AG20443 (cell line): ENCODE measurements at regions not wholly inside any gene's neighbourhood (a gene's known extent, or its start where the extent isn't known, plus 50 kb on each side); places are given as distances from the start of the nearest gene placed in this dataset.

ENCODE experiments used
- DNase-seq: peaks from one replicate; pipeline ENCODE4 v3.0.0; 2012; ENCODE audit warnings: low spot score, mixed read lengths

DNA sequence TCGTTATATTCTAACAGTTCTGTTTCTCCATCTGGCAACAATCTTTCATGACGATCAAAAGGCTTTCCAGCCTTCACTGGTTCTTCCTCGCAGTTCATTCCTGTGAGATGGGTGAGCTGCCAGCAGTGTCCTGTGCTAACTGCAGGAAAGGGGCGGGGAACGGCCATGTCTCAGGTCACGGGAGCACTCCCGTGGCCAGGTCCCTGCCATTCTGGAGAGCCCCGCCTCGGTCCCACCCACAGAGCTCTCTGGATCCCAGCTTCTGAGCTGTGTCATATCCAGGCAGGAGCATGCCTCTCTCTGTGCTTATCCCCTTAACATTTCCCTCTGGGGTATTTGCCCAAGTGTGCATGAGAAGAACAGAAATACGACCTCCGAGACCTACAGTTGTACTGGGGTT lies 297.8 kb upstream of the IRX2 start:
- DNase-seq = no peak

- DNase-seq = no peak
These were observed 295.8 kb upstream of the IRX2 start for GRCh38 chr5:3047212-3047774.

DNA sequence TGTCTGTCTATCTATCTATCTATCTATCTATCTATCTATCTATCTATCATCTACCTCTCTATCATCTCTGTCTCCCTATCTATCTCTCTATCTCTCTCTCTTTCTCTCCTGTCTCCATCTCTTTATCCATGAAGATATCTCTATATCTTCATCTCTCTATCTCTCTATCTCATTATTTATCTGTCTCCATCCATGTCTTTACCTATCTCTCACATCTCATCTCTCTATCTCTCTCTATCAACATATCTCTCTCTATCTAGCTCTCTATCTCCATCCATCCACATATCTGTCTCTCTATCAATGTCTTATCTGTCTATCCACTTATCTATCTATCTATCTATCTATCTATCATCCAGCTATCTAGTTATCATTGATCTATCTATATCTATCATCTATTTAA lies 292.1 kb upstream of the IRX2 start:
- no peak for DNase-seq

DNA sequence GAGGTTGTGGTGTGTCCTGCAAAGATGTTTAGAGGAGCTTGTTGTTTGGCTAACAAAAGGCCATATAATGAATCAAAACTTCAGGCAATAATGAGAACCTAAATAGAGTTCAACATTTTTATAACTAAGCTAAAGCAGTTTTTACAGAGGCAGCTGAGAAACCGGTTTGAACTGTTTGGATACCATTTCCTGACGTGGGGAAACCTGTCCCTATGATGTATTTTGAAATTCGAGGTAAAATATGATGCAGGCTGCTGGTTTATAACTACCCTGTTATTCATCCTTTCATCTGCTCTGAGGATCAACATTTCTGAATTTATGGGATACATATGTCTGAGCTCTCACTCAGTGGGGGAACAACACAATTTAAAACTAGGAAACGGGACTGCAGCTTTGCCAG lies 289.5 kb upstream of the IRX2 start:
- no peak for DNase-seq

- no peak for DNase-seq
These were observed 284.7 kb upstream of the IRX2 start for GRCh38 chr5:3036041-3036788.

DNA sequence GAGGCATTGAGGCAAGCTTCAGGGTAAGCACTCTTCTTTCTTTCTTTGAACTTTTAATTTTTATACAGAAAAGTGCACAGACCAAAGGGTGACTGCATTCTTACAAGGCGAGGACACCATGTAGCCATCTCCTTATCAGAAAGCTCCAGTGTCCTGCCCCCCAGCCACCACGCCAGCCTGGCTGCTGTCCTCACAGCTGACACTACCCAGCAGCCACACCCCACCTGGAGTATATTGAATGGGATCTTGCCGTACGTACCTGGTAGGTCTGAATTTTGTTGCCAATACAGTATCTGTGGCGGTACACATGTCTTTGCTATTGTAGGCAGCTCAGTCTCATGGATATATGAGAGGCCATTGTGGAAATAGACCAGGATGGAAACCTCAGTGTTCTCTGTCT lies 284.0 kb upstream of the IRX2 start:
- DNase-seq = no peak

- no peak for DNase-seq
These were observed 283.4 kb upstream of the IRX2 start for GRCh38 chr5:3034881-3035280.

GRCh38 chr5:3034449-3034848 lies 283.0 kb upstream of the IRX2 start:
- DNase-seq = no peak

DNA sequence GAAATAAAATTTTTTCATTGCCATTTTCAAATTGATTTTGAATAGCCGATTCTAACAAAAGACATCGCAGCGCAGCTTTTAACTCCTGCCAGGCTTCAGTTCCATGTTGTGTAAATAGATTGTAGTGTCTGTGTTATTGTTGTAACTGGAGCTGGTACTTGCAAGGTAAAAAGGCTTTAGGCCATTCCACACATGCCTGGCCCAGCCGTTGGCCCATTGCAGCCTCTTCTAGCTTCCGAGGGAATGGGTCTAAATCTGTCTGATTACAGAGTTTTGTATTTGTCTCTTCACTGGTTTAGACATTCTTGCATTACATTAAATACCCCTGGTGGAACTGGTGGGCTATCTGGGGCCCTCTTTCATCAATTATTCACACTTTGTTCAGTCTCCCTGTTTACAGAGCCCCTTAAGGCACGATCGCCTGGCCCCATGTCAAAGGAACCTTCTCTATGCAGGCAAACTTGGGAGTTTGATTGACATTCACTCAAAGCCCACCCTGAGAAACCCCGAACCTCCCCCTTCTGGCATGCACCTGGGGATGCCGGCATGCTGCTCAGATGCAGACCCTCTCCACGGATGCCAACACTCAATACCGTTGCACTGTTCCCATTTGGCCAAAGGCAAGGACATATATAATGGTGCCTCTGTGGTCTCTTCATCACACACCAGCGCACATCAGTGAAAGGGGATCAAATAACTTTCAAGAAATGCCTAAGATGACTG lies 281.7 kb upstream of the IRX2 start:
- DNase-seq = no peak

DNA sequence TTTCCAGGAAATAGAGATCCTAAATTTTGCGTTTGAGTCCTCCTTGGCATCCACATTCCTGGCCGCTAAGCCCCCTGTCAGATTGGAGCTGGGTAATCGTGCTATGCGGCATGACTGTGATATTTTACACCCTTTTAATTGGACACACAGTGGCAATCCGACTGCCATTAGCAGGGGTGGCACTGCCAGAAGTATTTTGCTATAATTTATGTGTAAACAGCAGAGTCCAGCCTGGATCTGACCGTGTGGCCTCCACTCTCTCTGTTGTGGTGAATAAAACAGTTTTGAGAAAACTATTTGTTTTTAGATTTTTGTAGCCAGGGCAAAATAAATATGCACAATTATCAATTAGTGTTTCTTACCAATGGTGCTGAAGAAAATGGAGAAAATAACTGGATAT lies 281.0 kb upstream of the IRX2 start:
- no peak for DNase-seq

- no peak for DNase-seq
These were observed 280.4 kb upstream of the IRX2 start for GRCh38 chr5:3031733-3032378.

DNA sequence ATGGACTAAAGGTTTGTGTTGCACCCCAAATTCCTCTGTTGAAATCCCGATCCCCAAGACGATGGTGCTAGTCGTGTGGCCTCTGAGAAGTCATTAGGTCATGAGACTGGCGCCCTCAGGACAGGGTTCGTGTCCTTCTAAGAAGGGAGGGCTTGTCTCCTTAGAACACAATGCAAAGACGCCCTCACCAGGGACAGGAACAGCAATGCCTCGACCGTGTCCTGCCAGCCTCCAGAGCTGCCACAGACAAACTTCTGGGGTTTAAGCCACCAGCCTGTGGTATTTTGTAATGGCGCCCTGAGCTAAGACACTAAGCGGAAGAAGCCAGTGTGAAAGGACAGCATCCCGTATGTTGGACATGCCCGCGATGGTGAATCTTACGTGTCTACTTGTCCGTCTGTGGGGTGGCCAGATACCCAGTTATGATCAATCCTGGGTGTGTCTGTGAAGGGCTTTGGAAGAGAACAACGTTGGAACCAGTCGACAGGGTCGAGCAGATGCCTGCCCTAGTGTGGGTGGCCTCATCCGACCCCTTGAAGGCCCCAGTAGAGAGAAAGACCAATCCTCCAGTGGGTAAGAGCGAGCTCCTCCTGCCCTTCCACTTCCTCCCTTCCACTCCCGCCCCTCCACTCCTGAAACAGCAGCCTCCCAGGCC lies 279.2 kb upstream of the IRX2 start:
- DNase-seq = no peak

DNA sequence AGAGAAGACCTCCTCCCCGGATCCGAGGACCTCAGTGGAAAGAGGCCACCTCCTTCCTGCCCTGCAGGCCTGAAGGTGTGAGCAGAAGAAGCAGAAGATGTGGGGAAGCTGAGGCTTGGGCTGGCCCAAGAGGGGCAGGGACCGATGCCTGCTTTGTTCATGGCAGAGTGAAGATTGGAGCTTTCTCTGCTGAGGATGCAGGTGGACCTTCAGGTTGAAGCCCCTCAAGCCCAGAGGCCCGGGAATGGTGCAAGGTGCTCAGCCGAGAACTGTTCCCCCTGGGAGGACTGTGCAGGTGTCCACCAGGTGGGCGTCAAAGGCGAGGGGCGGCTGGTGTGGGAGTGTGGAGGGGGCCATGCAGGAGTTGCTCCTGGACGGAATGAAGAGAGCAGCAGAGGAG lies 277.9 kb upstream of the IRX2 start:
- no peak for DNase-seq

DNA sequence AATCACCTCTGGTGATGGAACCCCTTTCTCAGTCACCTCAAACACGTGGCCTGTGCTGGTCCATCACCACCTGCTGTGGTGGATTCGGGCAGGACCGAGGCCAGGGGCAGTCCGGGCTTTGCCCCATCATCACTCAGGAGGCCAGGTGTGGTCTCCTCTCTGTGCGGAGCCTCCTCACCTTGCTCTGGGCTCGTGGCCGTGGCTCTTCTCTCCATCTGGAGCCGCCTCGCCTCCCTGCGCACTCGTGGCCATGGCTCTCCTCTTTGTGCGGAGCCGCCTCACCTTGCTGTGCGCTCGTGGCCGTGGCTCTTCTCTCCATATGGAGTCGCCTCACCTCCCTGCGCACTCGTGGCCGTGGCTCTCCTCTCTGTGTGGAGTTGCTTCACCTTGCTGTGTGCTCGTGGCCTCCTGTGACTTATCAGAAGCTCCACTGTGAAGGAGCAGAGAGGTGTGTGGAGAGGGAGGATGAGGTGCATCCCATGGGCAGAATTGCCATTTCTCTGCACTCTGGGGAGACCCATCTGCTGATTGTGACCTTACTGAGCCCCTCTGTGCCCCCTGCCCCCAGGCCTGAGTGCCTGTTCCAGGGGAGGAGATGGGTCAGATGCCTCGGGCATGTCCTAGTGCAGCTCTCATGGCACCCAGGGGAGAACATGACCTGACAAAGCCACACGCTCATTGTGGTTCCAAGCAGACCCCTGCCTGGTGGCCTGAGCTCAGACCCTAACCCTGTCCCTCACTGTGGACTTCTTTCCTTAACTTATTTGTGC lies 276.6 kb upstream of the IRX2 start:
- DNase-seq = no peak

- DNase-seq = no peak
These were observed 275.8 kb upstream of the IRX2 start for GRCh38 chr5:3027185-3027865.

DNA sequence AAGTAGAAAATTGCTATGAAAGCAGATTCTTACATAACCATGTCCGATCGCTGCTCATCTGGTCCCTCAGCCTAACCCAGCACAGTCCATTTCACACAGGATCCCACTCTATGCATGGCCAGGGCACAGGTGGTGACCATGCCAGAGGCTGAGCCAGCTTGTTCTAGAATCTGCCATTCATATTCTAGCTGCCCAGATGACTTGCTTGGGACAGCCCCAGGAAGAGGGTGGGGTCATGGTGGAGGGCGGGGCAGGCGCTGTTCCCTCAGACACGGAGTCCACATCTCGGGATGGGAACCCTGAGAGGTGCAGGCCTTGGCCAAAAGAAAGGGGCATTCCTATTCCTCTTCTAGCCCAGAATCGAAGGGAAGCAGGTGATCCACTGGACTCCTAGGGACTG lies 275.2 kb upstream of the IRX2 start:
- no peak for DNase-seq

DNA sequence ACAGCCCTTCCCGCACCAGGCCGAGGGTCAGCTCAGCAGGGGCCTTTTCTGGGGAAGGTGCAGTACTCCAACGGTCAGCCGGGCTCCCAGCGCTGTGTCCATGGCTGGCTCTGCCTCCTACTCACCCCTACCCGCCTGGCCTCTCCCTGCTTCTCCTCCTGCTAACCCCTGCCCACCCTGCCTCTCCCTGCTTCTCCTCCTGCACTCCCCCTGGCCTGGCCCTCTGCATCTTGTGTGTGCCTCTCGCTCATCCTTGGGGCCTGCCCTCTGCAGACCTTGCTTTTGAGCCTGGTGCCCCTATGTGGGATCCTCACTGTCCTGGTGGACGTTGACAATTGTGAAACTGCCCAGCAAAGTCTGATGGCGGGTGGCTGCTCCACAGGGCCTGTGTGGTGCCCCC lies 274.6 kb upstream of the IRX2 start:
- no peak for DNase-seq

DNA sequence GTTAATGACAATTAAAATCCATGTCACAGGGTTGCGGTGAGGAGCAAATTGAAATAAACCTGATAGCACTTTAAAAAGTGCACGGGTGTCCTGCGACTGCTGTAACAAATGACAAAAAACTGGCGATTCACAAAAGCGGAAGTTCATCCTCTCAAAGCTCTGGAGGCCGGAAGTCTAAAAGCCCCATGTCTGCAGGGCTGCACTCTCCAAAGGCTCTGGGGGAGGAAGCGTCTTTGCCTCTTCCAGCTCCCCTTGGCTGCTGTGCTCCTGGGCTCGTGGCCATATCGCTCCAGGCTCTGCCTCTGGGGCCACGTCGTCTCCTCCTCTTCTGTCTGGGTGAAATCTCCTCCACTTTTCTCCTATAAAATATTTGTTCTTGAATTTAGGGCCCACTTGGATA lies 273.9 kb upstream of the IRX2 start:
- DNase-seq = no peak

GRCh38 chr5:3024976-3025375 lies 273.5 kb upstream of the IRX2 start:
- no peak for DNase-seq

GRCh38 chr5:3024554-3024953 lies 273.1 kb upstream of the IRX2 start:
- DNase-seq = no peak

DNA sequence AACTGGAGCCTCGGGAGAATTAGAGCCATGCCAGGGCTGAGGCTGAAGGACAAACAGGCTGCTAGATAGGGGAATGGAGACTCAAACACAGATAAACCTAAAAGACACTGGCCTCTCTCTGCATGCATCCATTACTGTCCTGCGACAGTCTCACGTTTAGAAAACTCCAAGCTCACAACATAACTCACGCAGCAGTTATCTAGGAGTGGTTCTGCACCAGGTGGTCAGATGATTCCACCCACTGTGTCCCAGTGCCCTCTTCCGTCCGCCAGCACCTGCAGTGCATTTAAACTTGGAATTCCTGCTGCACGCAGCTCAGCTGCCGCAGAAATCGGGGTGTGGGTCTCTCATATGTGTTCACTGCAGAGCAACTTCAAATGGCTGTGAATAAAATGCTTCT lies 272.6 kb upstream of the IRX2 start:
- no peak for DNase-seq
